ENCODE measurements at regions not wholly inside any gene's neighbourhood (a gene's known extent, or its start where the extent isn't known, plus 50 kb on each side); places are given as distances from the start of the nearest gene placed in this dataset.

DNA sequence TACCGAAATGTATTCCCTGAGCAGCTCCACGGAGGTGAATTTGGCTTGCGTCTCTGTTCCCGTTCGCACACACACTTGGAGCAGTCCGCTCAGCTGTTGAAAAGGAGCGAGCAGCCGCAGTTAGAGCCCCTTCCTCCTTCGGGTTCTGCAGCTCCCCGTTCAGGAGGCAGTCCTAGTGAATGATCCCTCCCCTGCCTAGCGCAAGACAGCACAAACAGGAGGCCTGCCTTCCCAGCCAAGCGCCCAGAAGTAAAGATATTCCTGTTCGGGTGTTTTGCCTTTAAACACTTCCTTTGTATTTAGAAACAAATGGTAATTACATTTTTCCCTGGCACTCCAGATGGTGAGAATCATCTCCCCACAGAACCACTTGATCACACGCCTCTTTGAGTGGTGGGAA is 64.7 kb downstream of the ABCC12 start:
- TF ChIP-seq, protein P1, sequence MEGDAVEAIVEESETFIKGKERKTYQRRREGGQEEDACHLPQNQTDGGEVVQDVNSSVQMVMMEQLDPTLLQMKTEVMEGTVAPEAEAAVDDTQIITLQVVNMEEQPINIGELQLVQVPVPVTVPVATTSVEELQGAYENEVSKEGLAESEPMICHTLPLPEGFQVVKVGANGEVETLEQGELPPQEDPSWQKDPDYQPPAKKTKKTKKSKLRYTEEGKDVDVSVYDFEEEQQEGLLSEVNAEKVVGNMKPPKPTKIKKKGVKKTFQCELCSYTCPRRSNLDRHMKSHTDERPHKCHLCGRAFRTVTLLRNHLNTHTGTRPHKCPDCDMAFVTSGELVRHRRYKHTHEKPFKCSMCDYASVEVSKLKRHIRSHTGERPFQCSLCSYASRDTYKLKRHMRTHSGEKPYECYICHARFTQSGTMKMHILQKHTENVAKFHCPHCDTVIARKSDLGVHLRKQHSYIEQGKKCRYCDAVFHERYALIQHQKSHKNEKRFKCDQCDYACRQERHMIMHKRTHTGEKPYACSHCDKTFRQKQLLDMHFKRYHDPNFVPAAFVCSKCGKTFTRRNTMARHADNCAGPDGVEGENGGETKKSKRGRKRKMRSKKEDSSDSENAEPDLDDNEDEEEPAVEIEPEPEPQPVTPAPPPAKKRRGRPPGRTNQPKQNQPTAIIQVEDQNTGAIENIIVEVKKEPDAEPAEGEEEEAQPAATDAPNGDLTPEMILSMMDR (IDR thresholded peaks at IDR 0.05): no peak
- TF ChIP-seq ZFX (IDR thresholded peaks at IDR 0.05; ENCODE audit: borderline replicate concordance): no peak
- H3K27ac ChIP-seq: no peak overlapping the region

DNA sequence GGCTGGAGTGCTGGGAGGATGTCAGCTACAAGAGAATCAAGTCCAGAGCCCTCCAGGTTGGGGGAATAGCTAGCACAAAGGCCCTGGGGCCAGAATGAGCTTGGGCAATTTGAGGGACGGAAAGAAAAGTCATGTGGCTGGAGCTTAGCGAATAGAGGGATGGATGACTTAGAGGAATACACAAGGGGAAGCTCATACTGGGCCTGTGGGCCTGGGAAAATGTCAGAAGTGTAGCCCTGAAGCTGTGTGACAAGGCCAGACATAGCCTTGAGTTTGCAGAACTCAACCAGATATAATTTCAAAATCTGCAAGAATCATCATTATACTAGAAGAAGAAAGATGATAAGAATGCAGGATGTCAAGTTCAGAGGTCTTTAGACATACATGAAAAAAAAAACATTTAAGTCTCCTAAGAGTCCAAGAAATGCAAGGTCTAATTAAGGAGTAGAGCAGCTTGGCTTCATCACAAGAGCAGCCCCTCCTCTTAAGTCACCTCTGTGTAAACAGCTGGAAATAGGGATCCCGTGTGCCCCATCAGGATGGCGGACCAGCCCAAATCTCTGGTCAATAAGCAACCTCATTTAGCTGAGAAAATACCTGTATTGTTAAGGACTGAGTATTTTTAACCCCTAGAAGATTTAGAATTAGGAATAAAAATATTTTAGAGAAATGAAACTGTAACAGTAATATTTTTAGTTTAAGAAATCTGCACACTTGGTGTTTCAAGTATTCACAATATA is 66.6 kb downstream of the ABCC12 start:
- no peak overlapping the region for H3K27ac ChIP-seq
- TF ChIP-seq, protein P1 (IDR thresholded peaks at IDR 0.05): no peak
- TF ChIP-seq ZFX (IDR thresholded peaks at IDR 0.05; ENCODE audit: borderline replicate concordance): no peak

DNA sequence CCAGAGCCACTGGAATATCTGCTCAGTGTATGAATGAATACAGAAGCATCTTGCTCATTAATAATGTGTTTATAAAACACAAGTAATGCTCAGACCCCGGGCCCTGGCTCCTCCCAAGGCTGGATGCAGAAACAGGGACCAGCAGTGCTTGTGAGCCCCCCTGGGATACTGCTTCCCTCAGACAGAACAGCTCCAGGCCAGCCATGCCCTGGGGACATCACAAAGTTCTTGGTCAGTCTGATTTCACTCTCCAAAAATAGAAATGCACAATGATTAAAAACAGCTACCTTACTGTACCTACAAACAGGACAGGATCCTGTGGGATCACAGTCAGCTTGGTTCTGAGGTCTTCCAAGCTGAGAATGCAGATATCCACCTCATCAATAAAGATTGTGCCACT is 68.2 kb downstream of the ABCC12 start:
- TF ChIP-seq, protein P1 (IDR thresholded peaks at IDR 0.05): no peak
- no peak for TF ChIP-seq ZFX (IDR thresholded peaks at IDR 0.05; ENCODE audit: borderline replicate concordance)
- no peak overlapping the region for H3K27ac ChIP-seq

DNA sequence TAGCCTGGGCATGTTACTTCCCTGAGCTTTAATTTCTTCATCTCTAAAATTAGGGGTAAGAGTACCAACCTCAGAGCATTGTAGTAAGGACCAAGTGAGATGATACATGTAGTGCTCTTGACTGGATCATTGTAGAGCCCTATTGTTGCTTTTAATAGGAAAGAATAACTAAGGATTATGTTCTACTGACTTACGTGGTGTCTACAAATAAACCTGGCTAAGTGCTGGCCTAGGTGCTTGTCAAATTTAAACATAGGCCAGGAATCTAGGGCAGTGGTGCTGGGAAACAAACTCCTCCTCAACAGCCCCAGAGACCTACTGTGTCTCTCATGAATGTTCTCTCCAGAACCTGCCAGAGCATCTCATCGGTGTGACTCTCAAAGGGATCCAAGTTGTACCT is 69.4 kb downstream of the ABCC12 start:
- no peak for TF ChIP-seq ZFX (IDR thresholded peaks at IDR 0.05; ENCODE audit: borderline replicate concordance)
- TF ChIP-seq, protein P1 (IDR thresholded peaks at IDR 0.05): no peak

DNA sequence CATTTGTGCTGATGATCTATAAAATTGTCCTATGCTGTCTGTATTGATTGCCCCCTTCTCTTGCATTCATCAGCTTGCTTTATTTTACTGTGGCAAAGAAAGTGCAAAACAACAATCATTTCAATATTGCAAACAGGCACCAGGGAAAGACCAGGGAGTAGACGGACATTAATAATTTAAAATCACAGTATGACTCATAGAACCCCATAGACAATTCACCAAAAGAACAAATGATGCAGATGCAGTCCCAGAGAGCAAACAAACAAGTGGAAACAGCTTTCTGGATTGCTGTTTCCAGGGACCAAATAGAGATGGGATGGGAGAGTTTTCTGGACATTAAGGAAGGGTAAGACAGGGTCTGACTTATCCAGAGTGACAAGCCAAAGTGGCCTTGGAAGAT is 70.1 kb downstream of the ABCC12 start:
- H3K27ac ChIP-seq: no peak overlapping the region
- TF ChIP-seq, protein P1 (IDR thresholded peaks at IDR 0.05): no peak
- TF ChIP-seq ZFX (IDR thresholded peaks at IDR 0.05; ENCODE audit: borderline replicate concordance): no peak

More for the DNA sequence above, 69.4 kb downstream of the ABCC12 start:
- H3K27ac ChIP-seq: no peak overlapping the region

DNA sequence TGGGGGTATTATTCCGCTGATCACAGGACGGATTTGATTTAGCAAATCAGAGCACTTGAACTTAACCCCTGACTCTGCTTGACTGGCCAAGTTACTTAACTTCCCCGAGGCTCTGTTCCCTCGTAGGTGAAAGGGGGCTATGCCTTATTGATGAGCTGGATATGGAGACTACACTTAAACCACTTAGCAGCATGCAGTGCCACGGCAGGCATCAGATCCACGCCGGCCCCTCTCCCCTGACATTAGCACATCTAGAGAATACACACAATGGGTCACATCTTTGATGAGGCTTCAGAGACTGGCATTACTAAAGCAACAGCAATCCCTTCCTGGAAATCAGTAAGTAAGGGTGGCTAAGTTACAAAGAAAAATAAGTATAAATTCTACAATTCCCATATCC is 71.0 kb downstream of the ABCC12 start:
- no peak for TF ChIP-seq ZFX (IDR thresholded peaks at IDR 0.05; ENCODE audit: borderline replicate concordance)
- TF ChIP-seq, protein P1 (IDR thresholded peaks at IDR 0.05): no peak
- no peak overlapping the region for H3K27ac ChIP-seq

DNA sequence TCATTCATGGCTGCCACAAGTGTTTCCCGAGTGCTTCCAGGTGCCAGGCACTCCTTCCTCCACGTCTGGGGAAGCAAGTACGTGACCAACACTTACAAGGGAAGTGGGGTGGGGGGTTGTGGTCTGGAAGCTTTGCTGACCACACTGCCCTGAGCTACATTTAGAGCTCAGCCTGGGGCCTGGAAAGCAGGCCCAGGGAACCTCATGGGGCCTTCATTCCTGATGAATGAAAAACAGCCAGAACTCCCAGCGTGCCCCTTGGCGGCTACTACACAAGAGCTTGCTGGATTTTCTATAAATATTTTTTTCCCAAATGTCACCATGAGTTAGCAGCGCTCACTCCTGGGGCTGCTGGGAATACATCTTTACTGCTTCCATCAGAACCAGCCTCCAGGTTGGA is 73.3 kb downstream of the ABCC12 start:
- no peak overlapping the region for H3K27ac ChIP-seq
- TF ChIP-seq ZFX (IDR thresholded peaks at IDR 0.05; ENCODE audit: borderline replicate concordance): no peak
- TF ChIP-seq, protein P1 (IDR thresholded peaks at IDR 0.05): no peak

All from 22Rv1 (cell line).